ENCODE measurements at regions not wholly inside any gene's neighbourhood (a gene's known extent, or its start where the extent isn't known, plus 50 kb on each side); places are given as distances from the start of the nearest gene placed in this dataset.

- TF ChIP-seq CTCF (conservative IDR thresholded peaks at IDR 0.05; ENCODE audit: low read depth, low read length): no peak
- H3K4me3 ChIP-seq (ENCODE audit: low read depth, low read length): no peak overlapping the region
- no peak for DNase-seq (ENCODE audit: low read depth)
These were observed 150.7 kb upstream of the TLE3 start for GRCh38 chr15:70248116-70249025.

- DNase-seq (ENCODE audit: low read depth): no peak
- TF ChIP-seq CTCF (conservative IDR thresholded peaks at IDR 0.05; ENCODE audit: low read depth, low read length): no peak
- no peak overlapping the region for H3K4me3 ChIP-seq (ENCODE audit: low read depth, low read length)
These were observed 149.6 kb upstream of the TLE3 start for GRCh38 chr15:70247281-70247680.

GRCh38 chr15:70246623-70247220 is 149.0 kb upstream of the TLE3 start:
- TF ChIP-seq CTCF (conservative IDR thresholded peaks at IDR 0.05; ENCODE audit: low read depth, low read length): no peak
- DNase-seq (ENCODE audit: low read depth): no peak
- H3K4me3 ChIP-seq (ENCODE audit: low read depth, low read length): no peak overlapping the region

GRCh38 chr15:70245932-70246622 is 148.4 kb upstream of the TLE3 start:
- H3K4me3 ChIP-seq (ENCODE audit: low read depth, low read length): no peak overlapping the region
- no peak for DNase-seq (ENCODE audit: low read depth)
- no peak for TF ChIP-seq CTCF (conservative IDR thresholded peaks at IDR 0.05; ENCODE audit: low read depth, low read length)

DNA sequence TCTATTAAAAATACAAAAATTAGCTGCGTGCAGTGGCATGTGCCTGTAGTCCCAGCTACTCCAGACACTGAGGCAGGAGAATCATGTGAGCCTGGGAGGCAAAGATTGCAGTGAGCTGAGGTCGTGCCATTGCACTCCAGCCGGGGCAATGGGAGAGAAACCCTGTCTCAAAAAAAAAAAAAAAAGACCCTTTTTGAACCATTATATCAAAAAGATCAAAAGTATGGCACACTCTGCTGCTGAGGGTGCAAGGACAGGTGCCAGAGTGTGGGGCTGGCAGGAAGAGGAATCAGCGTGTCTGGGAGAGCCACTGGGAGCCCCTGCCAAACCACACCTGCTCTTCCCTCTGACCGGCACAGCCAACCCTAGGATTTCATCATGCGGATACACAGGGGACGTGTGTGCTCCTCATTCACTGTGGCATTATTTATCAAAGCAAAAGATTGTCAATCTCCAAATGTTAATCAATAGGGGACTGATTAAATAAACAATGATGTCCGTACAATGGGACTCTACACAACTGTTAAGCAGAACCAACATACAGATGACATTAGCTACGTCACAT is 147.3 kb upstream of the TLE3 start:
- no peak for DNase-seq (ENCODE audit: low read depth)
- no peak for TF ChIP-seq CTCF (conservative IDR thresholded peaks at IDR 0.05; ENCODE audit: low read depth, low read length)
- H3K4me3 ChIP-seq (ENCODE audit: low read depth, low read length): no peak overlapping the region

- H3K4me3 ChIP-seq (ENCODE audit: low read depth, low read length): no peak overlapping the region
- TF ChIP-seq CTCF (conservative IDR thresholded peaks at IDR 0.05; ENCODE audit: low read depth, low read length): no peak
These were observed 146.2 kb upstream of the TLE3 start for GRCh38 chr15:70243686-70244540.

More at GRCh38 chr15:70243686-70244540, 146.2 kb upstream of the TLE3 start:
- DNase-seq (ENCODE audit: low read depth): no peak
